Bone marrow (tissue), 2 donors: ENCODE measurements at regions not wholly inside any gene's neighbourhood (a gene's known extent, or its start where the extent isn't known, plus 50 kb on each side); places are given as distances from the start of the nearest gene placed in this dataset.

Experiments used
- DNase-seq, 2 donors: peaks; one replicate each; lab custom pipeline; 2025; lab: John Stamatoyannopoulos, UW

GRCh38 chr5:4319478-4320128 lies 724.0 kb downstream of the IRX1 start:
- no peak for DNase-seq

- DNase-seq, result no peak
These were observed 734.7 kb downstream of the IRX1 start for GRCh38 chr5:4330327-4330726.

- no peak for DNase-seq
These were observed 739.4 kb downstream of the IRX1 start for GRCh38 chr5:4335078-4335477.

GRCh38 chr5:4337519-4337918 lies 741.9 kb downstream of the IRX1 start:
- no peak for DNase-seq

GRCh38 chr5:4339949-4340348 lies 744.3 kb downstream of the IRX1 start:
- DNase-seq, result no peak

- DNase-seq, result no peak
These were observed 750.2 kb downstream of the IRX1 start for GRCh38 chr5:4345850-4346249.

GRCh38 chr5:4348423-4348822 lies 752.8 kb downstream of the IRX1 start:
- DNase-seq, result no peak

GRCh38 chr5:4348919-4349318 lies 753.3 kb downstream of the IRX1 start:
- no peak for DNase-seq

- DNase-seq, result no peak
These were observed 760.6 kb downstream of the IRX1 start for GRCh38 chr5:4356201-4356600.

- DNase-seq, result no peak
These were observed 764.2 kb downstream of the IRX1 start for GRCh38 chr5:4359847-4360246.

GRCh38 chr5:4361753-4362152 lies 766.1 kb downstream of the IRX1 start:
- DNase-seq, result no peak

GRCh38 chr5:4362411-4362810 lies 766.8 kb downstream of the IRX1 start:
- no peak for DNase-seq

- no peak for DNase-seq
These were observed 767.4 kb downstream of the IRX1 start for GRCh38 chr5:4363045-4363444.

GRCh38 chr5:4366628-4367027 lies 771.0 kb downstream of the IRX1 start:
- DNase-seq, result no peak

GRCh38 chr5:4370218-4370617 lies 769.9 kb upstream of the ADAMTS16 start:
- DNase-seq, result no peak

- DNase-seq, result no peak
These were observed 767.6 kb upstream of the ADAMTS16 start for GRCh38 chr5:4372481-4372880.

- no peak for DNase-seq
These were observed 766.9 kb upstream of the ADAMTS16 start for GRCh38 chr5:4373051-4373820.

- DNase-seq, result no peak
These were observed 765.3 kb upstream of the ADAMTS16 start for GRCh38 chr5:4374866-4375265.

- DNase-seq, result no peak
These were observed 764.5 kb upstream of the ADAMTS16 start for GRCh38 chr5:4375640-4376039.

- no peak for DNase-seq
These were observed 757.0 kb upstream of the ADAMTS16 start for GRCh38 chr5:4383102-4383501.

- no peak for DNase-seq
These were observed 756.5 kb upstream of the ADAMTS16 start for GRCh38 chr5:4383518-4384198.

- DNase-seq, result no peak
These were observed 755.5 kb upstream of the ADAMTS16 start for GRCh38 chr5:4384649-4385048.

GRCh38 chr5:4386152-4386551 lies 754.0 kb upstream of the ADAMTS16 start:
- no peak for DNase-seq
